ENCODE measurements at regions not wholly inside any gene's neighbourhood (a gene's known extent, or its start where the extent isn't known, plus 50 kb on each side); places are given as distances from the start of the nearest gene placed in this dataset.

GRCh38 chr7:8809320-8809719, 375.9 kb downstream of the NXPH1 start:
- no peaks in the 10 kb centered on the region for H3K9me3 Mint-ChIP-seq
- H3K9ac ChIP-seq (ENCODE audit: extremely low read depth, low read length, poor library complexity, severe bottlenecking), result no peak overlapping the region
- WGBS, 2 experiments (ENCODE audit: insufficient coverage in 1 of 2, insufficient read length in 1 of 2), result 77% methylated on average over 2 of the region's 2 CpGs; no CpG with 5 or more reads in 1 of the 2 experiments
- no peaks in the 10 kb centered on the region for H3K4me1 Mint-ChIP-seq
- no peaks in the 10 kb centered on the region for H3K9me3 ChIP-seq (ENCODE audit: control insufficient read depth, low read length)
- H3K27me3 ChIP-seq (ENCODE audit: control insufficient read depth, insufficient read depth, low read length, poor library complexity, severe bottlenecking), result no peaks in the 10 kb centered on the region
- no peaks in the 10 kb centered on the region for H3K27me3 Mint-ChIP-seq (ENCODE audit: insufficient read depth)
- H3K4me1 ChIP-seq (ENCODE audit: control insufficient read depth, insufficient read depth, low read length), result no peaks in the 10 kb centered on the region
- TF ChIP-seq CTCF (conservative IDR thresholded peaks at IDR 0.05), result no peak
- DNase-seq, result no peak
- no peaks in the 10 kb centered on the region for H3K36me3 ChIP-seq (ENCODE audit: control insufficient read depth, insufficient read depth, low read length)
- H3K4me3 Mint-ChIP-seq, result no peak overlapping the region
- no peaks in the 10 kb centered on the region for H3K36me3 Mint-ChIP-seq (ENCODE audit: low read depth)
- H3K4me3 ChIP-seq (ENCODE audit: low read length), result no peak overlapping the region
- H3K27ac ChIP-seq (ENCODE audit: low read depth, low read length), result no peak overlapping the region
- H3K27ac Mint-ChIP-seq, result no peak overlapping the region

GRCh38 chr7:8817448-8818036, 384.1 kb downstream of the NXPH1 start:
- no peak for TF ChIP-seq CTCF (conservative IDR thresholded peaks at IDR 0.05)
- Histone ChIP-seq H3K27me3 (ENCODE audit: control insufficient read depth, insufficient read depth, low read length, poor library complexity, severe bottlenecking) (no peaks in the 10 kb centered on the region), H3K9ac (ENCODE audit: extremely low read depth, low read length, poor library complexity, severe bottlenecking) (no peak overlapping the region), H3K4me3 (ENCODE audit: low read length) (no peak overlapping the region), H3K36me3 (ENCODE audit: control insufficient read depth, insufficient read depth, low read length) (no peaks in the 10 kb centered on the region), H3K27ac (ENCODE audit: low read depth, low read length) (no peak overlapping the region), H3K9me3 (ENCODE audit: control insufficient read depth, low read length) (no peaks in the 10 kb centered on the region), H3K4me1 (ENCODE audit: control insufficient read depth, insufficient read depth, low read length) (no peaks in the 10 kb centered on the region)
- H3K27me3 Mint-ChIP-seq (ENCODE audit: insufficient read depth), result no peaks in the 10 kb centered on the region
- no peak overlapping the region for H3K4me3 Mint-ChIP-seq
- no peak overlapping the region for H3K27ac Mint-ChIP-seq
- no peaks in the 10 kb centered on the region for H3K36me3 Mint-ChIP-seq (ENCODE audit: low read depth)
- no peaks in the 10 kb centered on the region for H3K9me3 Mint-ChIP-seq
- WGBS, 2 experiments (ENCODE audit: insufficient coverage in 1 of 2, insufficient read length in 1 of 2), result 85% methylated on average over 1 of the region's 3 CpGs; no CpG with 5 or more reads in 1 of the 2 experiments
- H3K4me1 Mint-ChIP-seq, result no peaks in the 10 kb centered on the region
- no peak for DNase-seq

DNA sequence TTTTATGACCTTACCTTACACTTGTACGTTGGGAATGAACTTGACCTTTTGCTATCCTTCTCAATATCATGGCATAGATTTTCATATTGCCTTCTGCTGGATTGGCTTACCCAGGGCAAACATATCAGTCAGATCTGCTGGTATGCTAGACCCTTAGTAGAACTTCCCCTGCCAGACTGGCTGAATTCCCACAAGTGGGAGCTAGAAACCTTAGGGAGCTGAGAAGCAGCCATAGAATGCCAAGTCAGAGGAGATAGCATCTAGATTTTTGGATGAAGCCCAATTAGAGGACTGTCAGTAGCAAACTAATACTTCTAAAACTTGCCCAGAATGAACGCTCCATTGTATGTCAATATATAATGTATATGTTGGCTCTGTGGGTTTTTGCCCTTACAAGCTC, 385.0 kb downstream of the NXPH1 start:
- no peak overlapping the region for H3K27ac ChIP-seq (ENCODE audit: low read depth, low read length)
- no peak overlapping the region for H3K9ac ChIP-seq (ENCODE audit: extremely low read depth, low read length, poor library complexity, severe bottlenecking)
- H3K27me3 ChIP-seq (ENCODE audit: control insufficient read depth, insufficient read depth, low read length, poor library complexity, severe bottlenecking), result no peaks in the 10 kb centered on the region
- Mint-ChIP-seq H3K9me3 (no peaks in the 10 kb centered on the region), H3K27me3 (ENCODE audit: insufficient read depth) (no peaks in the 10 kb centered on the region), H3K36me3 (ENCODE audit: low read depth) (no peaks in the 10 kb centered on the region), H3K27ac (no peak overlapping the region), H3K4me3 (no peak overlapping the region), H3K4me1 (no peaks in the 10 kb centered on the region)
- H3K9me3 ChIP-seq (ENCODE audit: control insufficient read depth, low read length), result no peaks in the 10 kb centered on the region
- no peak for TF ChIP-seq CTCF (conservative IDR thresholded peaks at IDR 0.05)
- H3K36me3 ChIP-seq (ENCODE audit: control insufficient read depth, insufficient read depth, low read length), result no peaks in the 10 kb centered on the region
- DNase-seq, result no peak
- H3K4me3 ChIP-seq (ENCODE audit: low read length), result no peak overlapping the region
- H3K4me1 ChIP-seq (ENCODE audit: control insufficient read depth, insufficient read depth, low read length), result no peaks in the 10 kb centered on the region
- 94 to 100% methylated on average over 1 to 2 of the region's 2 CpGs for WGBS, 2 experiments (ENCODE audit: insufficient coverage in 1 of 2, insufficient read length in 1 of 2)
